BJ (cell line): ENCODE measurements at regions not wholly inside any gene's neighbourhood (a gene's known extent, or its start where the extent isn't known, plus 50 kb on each side); places are given as distances from the start of the nearest gene placed in this dataset.

Experiments used
- CTCF ChIA-PET: fragments of 350-600 bp; formaldehyde crosslinking; extraction: SDS; loops from one replicate; lab custom pipeline; 2021; ENCODE audit warnings: antibody characterized with exemption, inconsistent platforms; lab: Yijun Ruan, JAX
- POLR2A ChIA-PET: fragments of 300-600 bp; sonication (Branson Sonifier 250); formaldehyde crosslinking; extraction: SDS; loops from one replicate; lab custom pipeline; 2021; ENCODE audit warnings: antibody characterized with exemption; lab: Charles Lee
- DNase-seq: peaks from one replicate; pipeline ENCODE4 v3.0.0-alpha.2; 2011; ENCODE audit warnings: low read depth
- H3K27me3 ChIP-seq: 2 replicates; pipeline ENCODE4 v1.6.0; 2011; ENCODE audit warnings: low read length; ENCODE audit not compliant: control insufficient read depth, insufficient read depth
- H3K36me3 ChIP-seq: 2 replicates; pipeline ENCODE4 v1.5.1; 2011; ENCODE audit warnings: low read length; ENCODE audit not compliant: control insufficient read depth, insufficient read depth
- H3K4me3 ChIP-seq: 2 replicates; pipeline ENCODE4 v1.5.1; 2011; ENCODE audit warnings: low read depth, mild to moderate bottlenecking, control low read depth, low read length
- TF ChIP-seq, protein P1 (sequence below): IDR thresholded peaks from 2 replicates; pipeline ENCODE4 v1.5.1; 2011; ENCODE audit warnings: low read depth, mild to moderate bottlenecking, control low read depth, inconsistent platforms, low read length, moderate library complexity; ENCODE audit not compliant: insufficient read depth

DNA sequence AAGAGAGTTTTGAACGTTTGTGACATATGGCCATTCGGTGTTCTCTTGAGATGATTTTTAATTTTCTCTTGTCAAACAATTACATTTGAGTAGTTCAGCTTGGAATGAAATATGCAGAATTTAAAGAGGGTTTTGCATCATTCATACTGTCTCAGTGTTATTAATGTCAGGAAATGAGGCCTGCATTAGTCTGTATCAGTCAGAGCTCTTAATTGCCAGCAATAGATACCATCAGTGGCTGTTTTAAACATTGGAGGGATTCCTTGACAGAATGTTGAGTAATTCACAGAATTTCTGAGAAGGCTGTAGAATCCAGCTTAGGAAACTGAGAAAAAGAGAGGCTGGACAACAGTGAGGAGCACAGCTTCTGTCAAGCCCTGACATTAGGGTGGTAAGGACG is 722.0 kb downstream of the NR2F2 start:
- Histone ChIP-seq H3K36me3 (no peaks in the 10 kb centered on the region), H3K4me3 (no peak overlapping the region), H3K27me3 (no peaks in the 10 kb centered on the region)
- CTCF ChIA-PET: no interaction called here
- POLR2A ChIA-PET: no interaction called here
- TF ChIP-seq, protein P1, sequence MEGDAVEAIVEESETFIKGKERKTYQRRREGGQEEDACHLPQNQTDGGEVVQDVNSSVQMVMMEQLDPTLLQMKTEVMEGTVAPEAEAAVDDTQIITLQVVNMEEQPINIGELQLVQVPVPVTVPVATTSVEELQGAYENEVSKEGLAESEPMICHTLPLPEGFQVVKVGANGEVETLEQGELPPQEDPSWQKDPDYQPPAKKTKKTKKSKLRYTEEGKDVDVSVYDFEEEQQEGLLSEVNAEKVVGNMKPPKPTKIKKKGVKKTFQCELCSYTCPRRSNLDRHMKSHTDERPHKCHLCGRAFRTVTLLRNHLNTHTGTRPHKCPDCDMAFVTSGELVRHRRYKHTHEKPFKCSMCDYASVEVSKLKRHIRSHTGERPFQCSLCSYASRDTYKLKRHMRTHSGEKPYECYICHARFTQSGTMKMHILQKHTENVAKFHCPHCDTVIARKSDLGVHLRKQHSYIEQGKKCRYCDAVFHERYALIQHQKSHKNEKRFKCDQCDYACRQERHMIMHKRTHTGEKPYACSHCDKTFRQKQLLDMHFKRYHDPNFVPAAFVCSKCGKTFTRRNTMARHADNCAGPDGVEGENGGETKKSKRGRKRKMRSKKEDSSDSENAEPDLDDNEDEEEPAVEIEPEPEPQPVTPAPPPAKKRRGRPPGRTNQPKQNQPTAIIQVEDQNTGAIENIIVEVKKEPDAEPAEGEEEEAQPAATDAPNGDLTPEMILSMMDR: no peak
- no peak for DNase-seq

DNA sequence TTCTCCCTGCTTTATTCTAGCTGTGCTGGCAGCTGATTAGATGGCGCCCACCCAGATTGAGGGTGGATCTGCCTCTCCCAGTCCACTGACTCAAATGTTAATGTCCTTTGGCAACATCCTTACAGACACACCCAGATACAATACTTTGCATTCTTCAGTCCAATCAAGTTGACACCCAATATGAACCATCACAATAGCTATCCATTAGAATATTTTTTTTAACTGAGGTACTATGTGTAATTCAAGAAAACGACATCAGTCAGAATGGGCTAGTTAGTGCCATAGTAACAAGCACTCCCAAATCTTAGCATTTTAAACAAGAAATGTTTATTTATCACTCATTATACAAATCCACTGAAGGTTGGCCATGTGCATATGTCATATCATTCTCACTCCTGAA is 723.1 kb downstream of the NR2F2 start:
- ChIA-PET POLR2A (no interaction called here), CTCF (no interaction called here)
- no peak for DNase-seq
- Histone ChIP-seq H3K36me3 (no peaks in the 10 kb centered on the region), H3K4me3 (no peak overlapping the region), H3K27me3 (no peaks in the 10 kb centered on the region)
- TF ChIP-seq, protein P1: no peak

GRCh38 chr15:97057503-97057902 is 727.0 kb downstream of the NR2F2 start:
- no peak for DNase-seq
- ChIA-PET POLR2A (no interaction called here), CTCF (no interaction called here)
- Histone ChIP-seq H3K27me3 (no peaks in the 10 kb centered on the region), H3K4me3 (no peak overlapping the region), H3K36me3 (no peaks in the 10 kb centered on the region)
- TF ChIP-seq, protein P1: no peak

DNA sequence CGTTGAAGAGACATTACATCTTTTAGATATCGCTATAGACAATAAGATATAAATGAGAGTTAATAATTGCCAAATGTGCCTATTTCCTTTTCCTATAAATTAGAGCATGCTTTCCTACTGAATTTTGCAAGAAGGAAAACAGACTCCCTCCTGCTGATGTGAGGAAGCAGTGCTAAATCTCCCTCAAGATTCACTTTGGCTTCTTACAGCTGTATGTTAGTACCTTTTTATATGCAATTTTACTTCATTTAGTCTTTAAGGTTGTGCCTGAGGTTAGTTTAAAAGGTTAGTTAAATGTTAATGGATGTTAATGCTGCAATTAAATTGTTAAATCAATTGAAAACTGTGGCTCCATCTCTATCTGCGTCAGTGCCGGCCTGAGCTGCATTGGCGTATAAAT is 728.8 kb downstream of the NR2F2 start:
- POLR2A ChIA-PET: no interaction called here
- CTCF ChIA-PET: no interaction called here
- no peak for DNase-seq
- H3K4me3 ChIP-seq: no peak overlapping the region
- no peaks in the 10 kb centered on the region for H3K36me3 ChIP-seq
- TF ChIP-seq, protein P1: no peak
- H3K27me3 ChIP-seq: no peaks in the 10 kb centered on the region

GRCh38 chr15:97061392-97061791 is 730.9 kb downstream of the NR2F2 start:
- Histone ChIP-seq H3K36me3 (no peaks in the 10 kb centered on the region), H3K27me3 (no peaks in the 10 kb centered on the region), H3K4me3 (no peak overlapping the region)
- TF ChIP-seq, protein P1: no peak
- CTCF ChIA-PET: no interaction called here
- DNase-seq: no peak
- POLR2A ChIA-PET: no interaction called here
